AG09309 (cell line): ENCODE measurements at regions not wholly inside any gene's neighbourhood (a gene's known extent, or its start where the extent isn't known, plus 50 kb on each side); places are given as distances from the start of the nearest gene placed in this dataset.
"Not testable (repeated sequence)": the region's sequence is repeated elsewhere in the genome, so short reads cannot be mapped to it uniquely, and the experiment has no call there.

Experiments used
- DNase-seq: peaks from one replicate; pipeline ENCODE4 v3.0.0-alpha.2; 2010; ENCODE audit warnings: low read depth
- H3K4me3 ChIP-seq: 2 replicates; pipeline ENCODE4 v1.5.1; 2011; ENCODE audit warnings: mild to moderate bottlenecking, low read depth, low read length, moderate library complexity; ENCODE audit not compliant: control insufficient read depth
- TF ChIP-seq, protein P1 (sequence below): IDR thresholded peaks from 2 replicates; pipeline ENCODE4 v1.5.1; 2011; ENCODE audit warnings: mild to moderate bottlenecking, low read depth, low read length, inconsistent platforms; ENCODE audit not compliant: insufficient read depth, control insufficient read depth; ENCODE audit errors: missing control alignments

DNA sequence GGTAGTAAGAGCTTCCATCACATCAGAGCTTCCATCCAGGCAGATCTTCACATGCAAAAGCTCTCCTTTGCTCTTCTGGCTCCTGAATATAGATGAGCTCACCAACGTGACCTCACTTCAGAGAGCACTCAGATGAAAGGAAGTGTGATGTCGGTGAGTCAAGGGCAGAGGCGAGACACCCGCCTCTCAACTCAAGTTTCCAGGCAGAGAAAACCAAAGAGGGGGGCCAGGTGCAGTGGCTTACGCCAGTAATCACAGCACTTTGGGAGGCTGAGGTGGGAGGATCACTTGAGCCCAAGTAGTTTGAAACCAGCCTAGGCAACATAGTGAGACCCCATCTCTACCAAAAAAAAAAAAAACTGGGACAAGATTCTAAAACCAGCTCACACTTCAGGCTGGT is 126.9 kb downstream of the DUSP6 start:
- TF ChIP-seq, protein P1, sequence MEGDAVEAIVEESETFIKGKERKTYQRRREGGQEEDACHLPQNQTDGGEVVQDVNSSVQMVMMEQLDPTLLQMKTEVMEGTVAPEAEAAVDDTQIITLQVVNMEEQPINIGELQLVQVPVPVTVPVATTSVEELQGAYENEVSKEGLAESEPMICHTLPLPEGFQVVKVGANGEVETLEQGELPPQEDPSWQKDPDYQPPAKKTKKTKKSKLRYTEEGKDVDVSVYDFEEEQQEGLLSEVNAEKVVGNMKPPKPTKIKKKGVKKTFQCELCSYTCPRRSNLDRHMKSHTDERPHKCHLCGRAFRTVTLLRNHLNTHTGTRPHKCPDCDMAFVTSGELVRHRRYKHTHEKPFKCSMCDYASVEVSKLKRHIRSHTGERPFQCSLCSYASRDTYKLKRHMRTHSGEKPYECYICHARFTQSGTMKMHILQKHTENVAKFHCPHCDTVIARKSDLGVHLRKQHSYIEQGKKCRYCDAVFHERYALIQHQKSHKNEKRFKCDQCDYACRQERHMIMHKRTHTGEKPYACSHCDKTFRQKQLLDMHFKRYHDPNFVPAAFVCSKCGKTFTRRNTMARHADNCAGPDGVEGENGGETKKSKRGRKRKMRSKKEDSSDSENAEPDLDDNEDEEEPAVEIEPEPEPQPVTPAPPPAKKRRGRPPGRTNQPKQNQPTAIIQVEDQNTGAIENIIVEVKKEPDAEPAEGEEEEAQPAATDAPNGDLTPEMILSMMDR = no peak
- no peak for DNase-seq
- no peak overlapping the region for H3K4me3 ChIP-seq

DNA sequence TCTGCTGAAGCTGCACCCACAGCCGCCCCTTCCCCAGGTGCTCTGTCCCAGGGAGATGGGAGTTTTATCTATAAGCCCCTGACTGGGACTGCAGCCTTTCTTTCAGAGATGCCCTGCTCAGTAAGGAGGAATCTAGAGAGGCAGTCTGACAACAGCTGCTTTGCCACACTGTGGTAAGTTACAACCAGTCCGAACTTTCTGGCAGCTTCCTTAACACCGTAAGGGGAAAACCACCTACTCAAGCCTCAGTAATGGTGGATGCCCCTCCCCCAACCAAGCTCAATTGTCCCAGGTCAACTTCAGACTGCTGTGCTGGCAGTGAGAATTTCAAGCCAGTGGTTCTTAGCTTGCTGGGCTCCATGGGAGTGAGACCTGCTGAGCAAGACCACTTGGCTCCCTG is 129.7 kb downstream of the DUSP6 start:
- not testable (repeated sequence) for DNase-seq, H3K4me3 ChIP-seq

DNA sequence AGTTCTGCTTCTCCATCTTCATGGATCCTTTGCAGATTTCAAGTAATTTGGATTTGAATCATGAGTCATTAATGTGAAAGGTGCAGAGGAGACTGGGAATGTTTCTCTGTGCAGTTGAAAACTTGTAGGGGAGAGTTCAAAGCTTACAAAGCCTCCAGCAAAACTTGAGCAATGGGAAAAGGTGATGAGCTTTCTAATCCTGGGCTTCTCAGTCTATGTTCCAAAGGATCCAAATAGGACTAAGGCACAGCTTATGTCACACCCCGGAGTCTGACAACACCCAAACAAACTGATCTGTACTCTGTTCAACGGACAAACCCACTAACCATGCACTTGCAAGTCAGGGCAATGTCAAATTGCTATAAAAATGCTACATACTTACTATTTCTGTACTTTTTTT is 134.8 kb downstream of the DUSP6 start:
- H3K4me3 ChIP-seq = no peak overlapping the region
- TF ChIP-seq, protein P1 = no peak
- DNase-seq = no peak

DNA sequence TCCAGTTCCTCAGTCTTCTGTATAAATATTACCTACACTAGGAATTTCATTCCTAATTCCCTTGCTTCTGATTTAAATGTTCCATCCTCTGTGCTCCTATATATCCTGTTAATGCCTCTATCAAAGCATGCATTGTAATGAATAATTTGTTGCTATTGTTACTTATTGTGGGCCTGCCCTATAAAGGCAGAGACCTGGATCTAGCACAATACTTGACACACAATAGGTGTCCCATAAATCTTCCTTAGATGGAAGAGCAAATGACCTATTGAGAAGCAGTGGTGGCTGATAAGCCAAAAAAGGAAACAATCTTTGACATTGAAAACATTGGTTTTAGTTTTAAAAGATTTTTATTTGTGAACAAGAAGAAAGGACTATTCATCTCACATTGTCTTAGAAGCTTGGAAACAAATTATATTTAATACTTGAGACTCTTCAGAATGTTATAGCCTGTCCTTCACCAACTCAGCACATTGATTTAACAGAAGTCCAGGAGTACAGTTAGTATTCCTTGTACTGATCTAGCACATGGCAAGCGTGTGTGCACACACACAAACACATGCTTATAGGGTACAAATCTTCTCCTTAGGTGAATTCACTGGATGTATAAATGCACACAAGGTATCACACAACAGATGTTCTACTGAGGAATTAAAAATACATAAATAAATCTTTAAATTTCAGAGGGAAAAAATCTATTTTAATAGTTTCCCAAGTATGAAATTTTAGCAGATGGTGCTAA is 135.9 kb downstream of the DUSP6 start:
- TF ChIP-seq, protein P1 = no peak
- no peak for DNase-seq
- no peak overlapping the region for H3K4me3 ChIP-seq

DNA sequence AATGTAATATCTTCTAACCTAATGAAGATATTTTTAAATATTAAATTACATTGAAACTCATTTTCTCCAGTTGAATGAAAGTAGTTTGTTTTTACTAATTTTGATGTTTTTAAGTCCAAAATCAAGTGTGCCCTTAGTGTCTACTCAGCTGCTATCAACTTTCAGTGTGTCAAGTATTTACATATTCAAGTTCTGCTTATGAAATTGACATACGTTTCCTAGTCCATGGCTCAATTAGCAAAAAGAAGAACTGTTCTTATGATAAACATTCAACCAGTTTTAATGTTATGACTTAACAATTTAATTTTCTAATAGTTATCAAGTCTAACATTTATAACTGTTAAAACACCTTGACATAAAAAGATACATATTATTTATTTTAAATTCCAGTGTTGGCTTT is 137.1 kb downstream of the DUSP6 start:
- TF ChIP-seq, protein P1 = no peak
- no peak for DNase-seq
- no peak overlapping the region for H3K4me3 ChIP-seq

DNA sequence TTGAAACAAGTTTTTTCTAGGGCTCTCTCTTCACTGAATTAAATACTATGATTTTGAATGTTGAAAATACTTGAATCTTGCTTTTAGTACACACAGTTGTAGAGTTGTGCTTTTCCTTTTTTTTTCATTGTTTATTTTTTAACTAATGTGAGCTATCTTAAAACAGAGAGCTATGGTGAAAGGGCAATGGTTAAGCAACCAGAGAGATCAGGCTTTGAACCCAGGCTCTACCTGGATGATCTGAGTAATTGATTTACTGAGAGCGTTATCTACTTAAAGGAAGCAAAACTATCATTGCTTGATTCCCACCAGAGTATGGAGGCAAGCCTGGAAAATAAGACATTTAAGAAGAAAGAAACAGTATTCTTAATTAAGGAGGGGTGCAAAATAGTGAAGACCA is 138.6 kb downstream of the DUSP6 start:
- no peak for DNase-seq
- no peak overlapping the region for H3K4me3 ChIP-seq
- TF ChIP-seq, protein P1 = no peak

DNA sequence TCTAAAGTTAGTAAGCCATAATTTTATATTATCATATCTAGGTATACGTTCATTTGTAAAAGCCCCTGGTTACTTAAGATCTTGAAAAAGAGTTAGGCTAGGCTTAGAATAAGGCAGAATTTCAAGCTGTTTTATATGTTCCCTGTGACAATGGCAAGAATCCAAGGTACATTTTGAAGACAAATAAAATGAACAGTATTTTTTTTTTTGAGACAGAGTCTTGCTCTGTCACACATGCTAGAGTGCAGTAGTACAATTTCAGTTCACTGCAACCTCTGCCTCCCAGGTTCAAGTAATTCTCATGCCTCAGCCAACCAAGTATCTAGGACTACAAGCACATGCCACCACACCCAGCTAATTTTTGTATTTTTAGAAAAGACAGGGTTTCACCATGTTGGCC is 139.2 kb downstream of the DUSP6 start:
- DNase-seq = no peak
- no peak overlapping the region for H3K4me3 ChIP-seq
- TF ChIP-seq, protein P1 = no peak
